Smooth muscle cell (in vitro differentiated cells): ENCODE measurements at regions not wholly inside any gene's neighbourhood (a gene's known extent, or its start where the extent isn't known, plus 50 kb on each side); places are given as distances from the start of the nearest gene placed in this dataset.

Experiments
- DNase-seq: peaks from one replicate; lab custom pipeline; 2025; ENCODE audit not compliant: unreplicated experiment; lab: John Stamatoyannopoulos, UW
- H2AFZ ChIP-seq: fragments of 200-600 bp; sonication (generic); 2 replicates; pipeline ENCODE4 v1.6.0; 2016; ENCODE audit warnings: antibody characterized with exemption, low read depth, mild to moderate bottlenecking
- H3F3A ChIP-seq: fragments of 200-600 bp; sonication (generic); 2 replicates; pipeline ENCODE4 v1.6.0; 2017; ENCODE audit warnings: antibody characterized with exemption, low read depth
- H3K27ac ChIP-seq: fragments of 200-600 bp; sonication (generic); 2 replicates; pipeline ENCODE4 v1.5.1; 2016; ENCODE audit warnings: low read depth, mild to moderate bottlenecking
- H3K27me3 ChIP-seq: fragments of 200-600 bp; sonication (generic); 2 replicates; pipeline ENCODE4 v1.6.1; 2016; ENCODE audit warnings: low read depth, mild to moderate bottlenecking
- H3K36me3 ChIP-seq: fragments of 200-600 bp; sonication (generic); 2 replicates; pipeline ENCODE4 v1.5.1; 2016; ENCODE audit warnings: low read depth
- H3K4me1 ChIP-seq: fragments of 200-600 bp; sonication (generic); 2 replicates; pipeline ENCODE4 v1.5.1; 2016; ENCODE audit warnings: low read depth
- H3K4me2 ChIP-seq: fragments of 200-600 bp; sonication (generic); 2 replicates; pipeline ENCODE4 v1.6.0; 2016; ENCODE audit warnings: mild to moderate bottlenecking
- H3K4me3 ChIP-seq: fragments of 200-600 bp; sonication (generic); 2 replicates; pipeline ENCODE4 v1.5.1; 2016; ENCODE audit warnings: mild to moderate bottlenecking
- H3K79me2 ChIP-seq: fragments of 200-600 bp; sonication (generic); 2 replicates; pipeline ENCODE4 v1.6.0; 2016; ENCODE audit warnings: low read depth, mild to moderate bottlenecking
- H3K9ac ChIP-seq: fragments of 200-600 bp; sonication (generic); 2 replicates; pipeline ENCODE4 v1.6.0; 2016; ENCODE audit warnings: low read depth
- H3K9me3 ChIP-seq: fragments of 200-600 bp; sonication (generic); replicated peaks from 2 replicates; pipeline ENCODE4 v1.5.1; 2016; ENCODE audit warnings: low read depth
- H4K20me1 ChIP-seq: fragments of 200-600 bp; sonication (generic); 2 replicates; pipeline ENCODE4 v1.6.0; 2016; ENCODE audit warnings: low read depth
- CTCF ChIP-seq: fragments of 200-600 bp; sonication (generic); IDR thresholded peaks from 2 replicates; pipeline ENCODE4 v1.5.1; 2017; ENCODE audit warnings: borderline replicate concordance, mild to moderate bottlenecking, antibody characterized with exemption; ENCODE audit not compliant: insufficient read depth, poor library complexity, severe bottlenecking
- WGBS: methylation state at CpG from one replicate; pipeline ENCODE4 v1.1.7; 2016; ENCODE audit warnings: low lambda C conversion rate; 5-methylcytosine and 5-hydroxymethylcytosine counted together

- Histone ChIP-seq H2AFZ (no peak overlapping the region), H3K4me2 (no peak overlapping the region), H3K9ac (no peak overlapping the region), H3K27me3 (no peaks in the 10 kb centered on the region), H3F3A (no peaks in the 10 kb centered on the region), H3K9me3 (no peaks in the 10 kb centered on the region), H3K36me3 (no peaks in the 10 kb centered on the region), H4K20me1 (no peaks in the 10 kb centered on the region), H3K27ac (no peak overlapping the region), H3K79me2 (no peaks in the 10 kb centered on the region), H3K4me3 (no peak overlapping the region), H3K4me1 (no peaks in the 10 kb centered on the region)
- TF ChIP-seq CTCF: no peak
- WGBS: 97% methylated on average over 3 of the region's 3 CpGs
- no peak for DNase-seq
Observed at GRCh38 chr18:61662726-61663125, 230.1 kb downstream of the RNF152 start.

- no peak overlapping the region for H3K4me2 ChIP-seq
- H3K79me2 ChIP-seq: no peaks in the 10 kb centered on the region
- H3K36me3 ChIP-seq: no peaks in the 10 kb centered on the region
- 98% methylated on average over 2 of the region's 2 CpGs for WGBS
- H3K4me3 ChIP-seq: no peak overlapping the region
- H3K9me3 ChIP-seq: no peaks in the 10 kb centered on the region
- H3K4me1 ChIP-seq: peaks cover 11% of the 10 kb centered on the region
- no peak overlapping the region for H3K27ac ChIP-seq
- no peak overlapping the region for H2AFZ ChIP-seq
- DNase-seq: no peak
- no peak overlapping the region for H3K9ac ChIP-seq
- no peaks in the 10 kb centered on the region for H4K20me1 ChIP-seq
- no peaks in the 10 kb centered on the region for H3F3A ChIP-seq
- TF ChIP-seq CTCF: no peak
- H3K27me3 ChIP-seq: no peaks in the 10 kb centered on the region
Observed at GRCh38 chr18:61658431-61658830, 234.4 kb downstream of the RNF152 start.

GRCh38 chr18:61657066-61657732, 235.6 kb downstream of the RNF152 start:
- Histone ChIP-seq H4K20me1 (no peaks in the 10 kb centered on the region), H3K4me2 (no peak overlapping the region), H3K4me1 (peaks cover 15% of the 10 kb centered on the region), H3K9ac (no peak overlapping the region), H3K4me3 (no peak overlapping the region), H3K36me3 (no peaks in the 10 kb centered on the region), H3K79me2 (no peaks in the 10 kb centered on the region), H2AFZ (no peak overlapping the region), H3K27me3 (no peaks in the 10 kb centered on the region), H3K9me3 (no peaks in the 10 kb centered on the region), H3K27ac (no peak overlapping the region), H3F3A (no peaks in the 10 kb centered on the region)
- no peak for TF ChIP-seq CTCF
- DNase-seq: no peak
- WGBS: 92% methylated on average over 3 of the region's 3 CpGs

- Histone ChIP-seq H3K9me3 (no peaks in the 10 kb centered on the region), H3K79me2 (no peaks in the 10 kb centered on the region), H4K20me1 (no peaks in the 10 kb centered on the region), H3K36me3 (no peaks in the 10 kb centered on the region), H3K4me3 (no peak overlapping the region), H2AFZ (no peak overlapping the region), H3K27me3 (no peaks in the 10 kb centered on the region), H3K4me1 (peaks cover 15% of the 10 kb centered on the region), H3K9ac (no peak overlapping the region), H3F3A (no peaks in the 10 kb centered on the region), H3K4me2 (no peak overlapping the region), H3K27ac (no peak overlapping the region)
- DNase-seq: no peak
- no peak for TF ChIP-seq CTCF
- 96% methylated on average over 2 of the region's 2 CpGs for WGBS
Observed at GRCh38 chr18:61655630-61656029, 237.2 kb downstream of the RNF152 start.
